CD8-positive, alpha-beta memory T cell (primary cell): ENCODE measurements at regions not wholly inside any gene's neighbourhood (a gene's known extent, or its start where the extent isn't known, plus 50 kb on each side); places are given as distances from the start of the nearest gene placed in this dataset.
"Not testable (repeated sequence)": the region's sequence is repeated elsewhere in the genome, so short reads cannot be mapped to it uniquely, and the experiment has no call there.

Source experiments
- CTCF ChIA-PET: fragments of 350-600 bp; sonication (Branson Sonifier 250); formaldehyde crosslinking; loops from one replicate; lab custom pipeline; 2021; ENCODE audit warnings: antibody characterized with exemption; lab: Charles Lee
- POLR2A ChIA-PET: fragments of 350-600 bp; sonication (Branson Sonifier 250); formaldehyde crosslinking; loops from one replicate; lab custom pipeline; 2021; ENCODE audit warnings: antibody characterized with exemption; lab: Charles Lee
- DNase-seq, 5 donors: peaks; one replicate each; pipeline versions ENCODE4 v3.0.0 to v3.0.0-alpha.2; 2020 to 2022; ENCODE audit warnings: mixed read lengths in 1 of 5
- H3K27ac ChIP-seq: one replicate; pipeline ENCODE4 v1.7.0; 2013; ENCODE audit warnings: low read depth, mild to moderate bottlenecking, low read length, moderate library complexity
- H3K27me3 ChIP-seq: 2 replicates; pipeline ENCODE4 v1.7.0; 2013; ENCODE audit warnings: low read length, mild to moderate bottlenecking; ENCODE audit not compliant: insufficient read depth, poor library complexity, severe bottlenecking
- H3K36me3 ChIP-seq: 2 replicates; pipeline ENCODE4 v1.7.0; 2013; ENCODE audit warnings: mild to moderate bottlenecking, low read length, moderate library complexity; ENCODE audit not compliant: insufficient read depth
- H3K4me1 ChIP-seq: 2 replicates; pipeline ENCODE4 v1.7.0; 2013; ENCODE audit warnings: mild to moderate bottlenecking, low read length, moderate library complexity; ENCODE audit not compliant: insufficient read depth
- H3K4me3 ChIP-seq: 2 replicates; pipeline ENCODE4 v1.7.0; 2013; ENCODE audit warnings: mild to moderate bottlenecking, low read length
- H3K9me3 ChIP-seq: 2 replicates; pipeline ENCODE4 v1.7.0; 2013; ENCODE audit warnings: mild to moderate bottlenecking, low read length
- H3K27ac Mint-ChIP-seq, 8 donors: one replicate each; pipeline ENCODE4 v1.8.0; 2020 to 2021; ENCODE audit warnings: mixed read lengths in 8 of 8, mild to moderate bottlenecking in 6 of 8, inconsistent platforms in 3 of 8, moderate library complexity in 3 of 8
- H3K27me3 Mint-ChIP-seq, 2 donors: one replicate each; pipeline ENCODE4 v1.8.0; 2020 to 2021; ENCODE audit warnings: mixed read lengths in 2 of 2, mild to moderate bottlenecking in 1 of 2, moderate library complexity in 1 of 2
- H3K36me3 Mint-ChIP-seq, 3 donors: one replicate each; pipeline ENCODE4 v1.8.0; 2020 to 2021; ENCODE audit warnings: mixed read lengths in 3 of 3, inconsistent platforms in 1 of 3, mild to moderate bottlenecking in 1 of 3
- H3K4me1 Mint-ChIP-seq, 3 donors: one replicate each; pipeline ENCODE4 v1.8.0; 2020 to 2021; ENCODE audit warnings: mixed read lengths in 3 of 3, inconsistent platforms in 1 of 3, mild to moderate bottlenecking in 1 of 3
- H3K4me3 Mint-ChIP-seq, 7 donors: one replicate each; pipeline ENCODE4 v1.8.0; 2020 to 2021; ENCODE audit warnings: mixed read lengths in 7 of 7, mild to moderate bottlenecking in 6 of 7, moderate library complexity in 4 of 7, inconsistent platforms in 2 of 7
- H3K9me3 Mint-ChIP-seq, 5 donors: one replicate each; pipeline ENCODE4 v1.8.0; 2020 to 2022; ENCODE audit warnings: mixed read lengths in 5 of 5, mild to moderate bottlenecking in 3 of 5, moderate library complexity in 2 of 5, inconsistent platforms in 1 of 5

DNA sequence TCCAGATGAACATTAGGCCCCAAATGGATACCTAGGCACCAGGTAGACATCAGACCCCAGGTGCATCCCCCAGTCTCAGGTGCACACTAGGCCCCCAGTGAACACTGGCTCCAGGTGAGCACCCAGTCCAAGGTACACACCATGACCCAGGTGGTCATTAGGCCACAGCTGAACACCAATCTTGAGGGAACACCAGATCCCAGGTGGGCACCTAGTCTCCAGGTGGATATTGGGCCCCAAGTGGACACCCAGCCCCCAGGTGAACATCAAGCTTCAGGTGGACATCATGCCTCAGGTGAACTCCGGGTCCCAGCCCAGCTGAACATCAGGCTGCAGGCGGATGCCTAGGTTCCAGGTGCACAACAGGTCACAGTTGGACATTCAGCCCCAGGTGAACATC lies 196.5 kb downstream of the POTEG start:
- H3K27me3 Mint-ChIP-seq, H3K27ac ChIP-seq, H3K9me3 ChIP-seq, H3K36me3 Mint-ChIP-seq, POLR2A ChIA-PET, H3K4me3 ChIP-seq, DNase-seq, H3K27me3 ChIP-seq, CTCF ChIA-PET, H3K27ac Mint-ChIP-seq, H3K9me3 Mint-ChIP-seq, H3K36me3 ChIP-seq, H3K4me1 ChIP-seq, H3K4me1 Mint-ChIP-seq, H3K4me3 Mint-ChIP-seq: not testable (repeated sequence)

DNA sequence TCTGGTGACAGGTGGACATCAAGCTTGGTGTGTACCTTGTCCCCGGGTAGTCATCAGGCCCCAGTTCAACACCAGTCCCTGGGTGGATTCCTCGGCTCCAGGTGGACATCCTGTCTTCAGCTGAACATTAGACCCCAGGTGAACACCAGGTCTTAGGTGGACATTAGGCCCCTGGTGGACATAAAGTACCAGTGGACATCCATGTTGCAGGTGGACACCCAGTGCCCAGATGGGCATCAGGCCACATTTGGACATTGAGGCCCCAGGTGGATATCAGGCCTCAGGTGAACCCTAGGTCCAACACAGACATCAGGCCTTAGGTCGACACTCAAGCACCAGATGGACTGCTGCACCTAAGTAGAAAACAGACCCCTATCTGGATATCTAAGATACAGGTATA lies 195.6 kb downstream of the POTEG start:
- H3K27me3 Mint-ChIP-seq, CTCF ChIA-PET, POLR2A ChIA-PET: not testable (repeated sequence)

DNA sequence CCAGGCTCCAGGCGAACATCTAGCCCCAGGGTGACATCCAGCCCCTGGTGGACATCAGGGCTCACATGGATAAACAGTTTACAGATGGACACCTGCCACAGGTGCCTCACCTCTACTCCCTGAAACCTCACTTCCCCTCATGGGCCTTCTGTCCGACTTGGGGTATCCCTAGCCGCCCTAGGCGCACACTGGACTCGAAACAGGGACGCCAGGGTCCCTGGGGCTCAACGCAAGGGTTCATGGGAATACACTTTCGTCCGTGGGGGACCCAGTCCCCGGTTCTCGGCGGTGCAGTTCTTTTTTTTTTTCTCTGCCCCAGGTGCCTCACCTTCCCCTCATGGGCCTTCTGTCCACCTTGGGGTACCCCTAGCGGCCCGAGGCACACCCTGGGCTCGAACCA lies 194.2 kb downstream of the POTEG start:
- H3K27ac ChIP-seq, H3K27me3 ChIP-seq, H3K9me3 ChIP-seq, H3K4me3 Mint-ChIP-seq, POLR2A ChIA-PET, H3K36me3 ChIP-seq, H3K36me3 Mint-ChIP-seq, H3K27me3 Mint-ChIP-seq, H3K4me1 ChIP-seq, H3K9me3 Mint-ChIP-seq, H3K4me1 Mint-ChIP-seq, CTCF ChIA-PET, H3K4me3 ChIP-seq, H3K27ac Mint-ChIP-seq, DNase-seq: not testable (repeated sequence)

More for the DNA sequence above, 195.6 kb downstream of the POTEG start:
- H3K27me3 ChIP-seq, H3K36me3 ChIP-seq, H3K9me3 ChIP-seq, DNase-seq, H3K36me3 Mint-ChIP-seq, H3K9me3 Mint-ChIP-seq, H3K4me3 Mint-ChIP-seq, H3K27ac Mint-ChIP-seq, H3K27ac ChIP-seq, H3K4me1 ChIP-seq, H3K4me3 ChIP-seq, H3K4me1 Mint-ChIP-seq: not testable (repeated sequence)

DNA sequence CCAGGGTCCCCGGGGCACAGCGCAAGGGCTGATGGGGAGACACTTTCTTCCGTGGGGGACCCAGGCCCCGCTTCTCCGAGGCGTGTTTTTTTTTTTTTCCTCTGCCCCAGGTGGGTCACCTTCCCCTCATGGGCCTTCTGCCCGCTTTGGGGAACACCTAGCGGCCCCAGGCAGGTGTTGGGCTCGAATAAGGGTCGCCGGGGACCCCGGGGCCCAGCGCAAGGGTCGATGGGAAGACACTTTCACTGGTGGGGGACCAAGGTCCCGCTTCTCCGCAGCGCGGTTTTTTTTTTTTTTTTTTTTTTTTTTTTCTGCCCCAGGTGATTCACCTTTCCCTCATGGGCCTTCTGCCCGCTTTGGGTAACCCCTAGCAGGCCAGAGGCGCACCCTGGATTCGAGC lies 193.8 kb downstream of the POTEG start:
- H3K27ac Mint-ChIP-seq, H3K4me3 ChIP-seq, H3K4me1 ChIP-seq, H3K36me3 ChIP-seq, H3K36me3 Mint-ChIP-seq, CTCF ChIA-PET, DNase-seq, H3K27me3 ChIP-seq, H3K27me3 Mint-ChIP-seq, H3K4me3 Mint-ChIP-seq, H3K4me1 Mint-ChIP-seq, H3K9me3 Mint-ChIP-seq, H3K9me3 ChIP-seq, POLR2A ChIA-PET, H3K27ac ChIP-seq: not testable (repeated sequence)

DNA sequence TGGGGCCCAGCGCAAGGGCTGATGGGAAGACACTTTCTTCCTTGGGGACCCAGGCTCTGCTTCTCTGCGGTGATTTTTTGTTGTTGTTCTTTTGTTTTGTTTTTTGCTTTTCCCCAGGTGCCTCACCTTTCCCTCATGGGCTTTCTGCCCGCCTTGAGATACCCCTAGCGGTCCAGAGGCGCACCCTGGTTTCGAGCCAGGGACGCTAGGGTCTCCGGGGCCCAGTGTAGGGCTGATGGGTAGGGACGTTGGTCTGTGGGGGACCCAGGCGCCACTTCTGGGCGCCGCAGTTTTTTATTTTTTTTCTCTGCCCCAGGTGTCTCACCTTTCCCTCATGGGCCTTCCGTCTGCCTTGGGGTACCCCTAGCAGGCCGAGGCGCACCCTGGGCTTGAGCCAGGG lies 192.7 kb downstream of the POTEG start:
- H3K27me3 Mint-ChIP-seq, CTCF ChIA-PET, H3K27ac ChIP-seq, H3K36me3 ChIP-seq, H3K4me3 Mint-ChIP-seq, H3K4me3 ChIP-seq, H3K36me3 Mint-ChIP-seq, H3K27me3 ChIP-seq, H3K4me1 Mint-ChIP-seq, H3K9me3 ChIP-seq, DNase-seq, H3K9me3 Mint-ChIP-seq, H3K27ac Mint-ChIP-seq, H3K4me1 ChIP-seq, POLR2A ChIA-PET: not testable (repeated sequence)

DNA sequence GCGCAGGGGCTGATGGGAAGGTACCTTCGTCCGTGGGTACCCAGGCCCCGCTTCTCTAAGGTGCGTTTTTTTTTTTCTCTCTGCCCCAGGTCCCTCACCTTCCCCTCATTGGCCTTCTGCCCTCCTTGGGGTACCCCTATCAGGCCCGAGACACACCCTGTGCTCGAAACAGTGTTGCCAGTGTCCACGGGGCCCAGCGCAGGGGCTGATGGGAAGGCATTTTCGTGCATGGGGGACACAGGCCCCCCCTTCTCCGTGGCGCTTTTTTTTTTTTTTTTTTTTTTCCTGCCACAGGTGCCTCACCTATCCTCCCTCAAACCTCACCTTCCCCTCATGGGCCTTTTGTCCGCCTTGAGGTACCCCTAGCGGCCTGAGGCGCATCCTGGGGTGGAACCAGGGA lies 191.6 kb downstream of the POTEG start:
- H3K36me3 ChIP-seq, H3K9me3 Mint-ChIP-seq, H3K4me1 Mint-ChIP-seq, POLR2A ChIA-PET, H3K4me3 Mint-ChIP-seq, H3K4me3 ChIP-seq, H3K27ac Mint-ChIP-seq, H3K36me3 Mint-ChIP-seq, CTCF ChIA-PET, H3K27me3 ChIP-seq, DNase-seq, H3K4me1 ChIP-seq, H3K9me3 ChIP-seq, H3K27me3 Mint-ChIP-seq, H3K27ac ChIP-seq: not testable (repeated sequence)

DNA sequence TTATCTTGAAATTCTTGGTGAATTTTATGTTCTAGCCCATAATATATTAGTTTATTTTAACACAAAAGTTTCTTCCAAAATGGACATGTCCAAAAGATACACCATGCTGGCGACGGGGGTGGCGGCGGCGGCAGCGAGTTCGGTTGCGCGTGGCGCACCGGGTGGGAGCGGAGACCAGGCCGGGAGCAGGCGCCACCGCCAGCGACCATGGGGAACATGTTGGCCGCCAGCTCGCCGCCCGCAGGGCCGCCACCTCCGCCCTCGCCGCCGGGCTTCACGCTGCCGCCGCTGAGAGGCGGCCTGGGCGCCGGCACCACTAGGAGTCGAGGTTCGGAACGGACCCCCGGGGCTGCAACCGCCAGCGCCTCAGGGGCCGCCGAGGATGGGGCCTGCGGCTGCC lies 167.2 kb downstream of the POTEG start:
- H3K27ac ChIP-seq, H3K36me3 Mint-ChIP-seq, DNase-seq, H3K4me1 ChIP-seq, CTCF ChIA-PET, POLR2A ChIA-PET, H3K27ac Mint-ChIP-seq, H3K9me3 Mint-ChIP-seq, H3K27me3 ChIP-seq, H3K9me3 ChIP-seq, H3K4me3 Mint-ChIP-seq, H3K4me1 Mint-ChIP-seq, H3K27me3 Mint-ChIP-seq, H3K4me3 ChIP-seq, H3K36me3 ChIP-seq: not testable (repeated sequence)

DNA sequence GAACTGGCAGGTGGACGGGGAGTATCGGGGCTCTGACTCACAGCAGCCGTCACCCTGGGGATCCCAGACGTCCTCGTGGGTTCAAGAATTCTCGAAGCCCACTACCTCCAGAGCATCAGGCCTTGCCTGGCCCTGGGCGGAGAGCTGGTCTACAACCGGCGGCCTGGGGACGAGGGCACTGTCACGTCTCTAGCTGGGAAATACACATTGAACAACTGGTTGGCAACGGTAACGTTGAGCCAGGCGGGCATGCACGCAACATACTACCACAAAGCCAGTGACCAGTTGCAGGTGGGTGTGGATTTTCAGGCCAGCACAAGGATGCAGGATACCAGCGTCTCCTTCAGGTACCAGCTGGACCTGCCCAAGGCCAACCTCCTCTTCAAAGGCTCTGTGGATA lies 166.5 kb downstream of the POTEG start:
- H3K4me3 ChIP-seq, H3K27ac ChIP-seq, H3K36me3 Mint-ChIP-seq, H3K4me3 Mint-ChIP-seq, H3K9me3 ChIP-seq, H3K9me3 Mint-ChIP-seq, H3K27me3 ChIP-seq, H3K36me3 ChIP-seq, H3K4me1 ChIP-seq, H3K4me1 Mint-ChIP-seq, H3K27ac Mint-ChIP-seq, CTCF ChIA-PET, POLR2A ChIA-PET, H3K27me3 Mint-ChIP-seq: not testable (repeated sequence)
- DNase-seq, result peak in 1 of 5 donors; percentile 40

DNA sequence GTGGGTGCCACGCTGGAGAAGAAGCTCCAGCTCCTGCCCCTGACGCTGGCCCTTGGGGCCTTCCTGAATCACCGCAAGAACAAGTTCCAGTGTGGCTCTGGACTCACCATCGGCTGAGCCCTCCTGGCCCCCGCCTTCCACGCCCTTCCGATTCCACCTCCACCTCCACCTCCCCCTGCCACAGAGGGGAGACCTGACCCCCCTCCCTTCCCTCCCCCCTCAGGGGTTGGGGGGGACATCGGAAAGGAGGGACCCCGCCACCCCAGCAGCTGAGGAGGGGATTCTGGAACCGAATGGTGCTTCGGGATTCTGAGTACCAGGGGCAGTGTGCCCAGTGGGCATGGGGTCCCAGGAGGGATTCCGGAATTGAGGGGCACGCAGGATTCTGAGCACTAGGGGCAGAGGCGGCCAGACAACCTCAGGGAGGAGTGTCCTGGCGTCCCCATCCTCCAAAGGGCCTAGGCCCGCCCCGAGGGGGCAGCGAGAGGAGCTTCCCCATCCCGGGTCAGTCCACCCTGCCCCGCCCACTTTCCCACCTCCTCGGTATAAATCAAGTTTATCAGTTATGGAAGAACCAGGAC lies 166.0 kb downstream of the POTEG start:
- POLR2A ChIA-PET, H3K36me3 Mint-ChIP-seq, CTCF ChIA-PET, H3K27ac ChIP-seq, H3K27me3 Mint-ChIP-seq, H3K27ac Mint-ChIP-seq, H3K9me3 Mint-ChIP-seq, H3K36me3 ChIP-seq, H3K27me3 ChIP-seq, H3K4me1 ChIP-seq, H3K4me3 ChIP-seq, H3K4me1 Mint-ChIP-seq, DNase-seq, H3K4me3 Mint-ChIP-seq, H3K9me3 ChIP-seq: not testable (repeated sequence)
